Ovary (tissue), 3 donors: ENCODE measurements at regions not wholly inside any gene's neighbourhood (a gene's known extent, or its start where the extent isn't known, plus 50 kb on each side); places are given as distances from the start of the nearest gene placed in this dataset.

Source experiments
- CTCF ChIP-seq, 3 donors: fragments of 450-650 bp in 2 of 3; fragments of 200-600 bp in 1 of 3; IDR thresholded peaks; one replicate each; pipeline versions ENCODE4 v1.5.1 to v1.8.0; 2016 to 2022; ENCODE audit warnings: antibody characterized with exemption in 3 of 3, mild to moderate bottlenecking in 1 of 3
- EP300 ChIP-seq: sonication (generic); formaldehyde crosslinking; IDR thresholded peaks from one replicate; pipeline ENCODE4 v1.6.1; 2017; ENCODE audit warnings: antibody characterized with exemption
- POLR2A ChIP-seq: fragments of 450-650 bp; IDR thresholded peaks from one replicate; pipeline ENCODE4 v1.6.1; 2017; ENCODE audit warnings: antibody characterized with exemption, mild to moderate bottlenecking, moderate library complexity
- donor health status: DM: no; HTN: no; CAD: no.

GRCh38 chr5:89399548-89399947, 516.6 kb upstream of the MEF2C start:
- TF ChIP-seq CTCF (IDR thresholded peaks at IDR 0.05) (no peak), POLR2A (no peak), EP300 (no peak)
